ENCODE measurements at regions not wholly inside any gene's neighbourhood (a gene's known extent, or its start where the extent isn't known, plus 50 kb on each side); places are given as distances from the start of the nearest gene placed in this dataset.

DNA sequence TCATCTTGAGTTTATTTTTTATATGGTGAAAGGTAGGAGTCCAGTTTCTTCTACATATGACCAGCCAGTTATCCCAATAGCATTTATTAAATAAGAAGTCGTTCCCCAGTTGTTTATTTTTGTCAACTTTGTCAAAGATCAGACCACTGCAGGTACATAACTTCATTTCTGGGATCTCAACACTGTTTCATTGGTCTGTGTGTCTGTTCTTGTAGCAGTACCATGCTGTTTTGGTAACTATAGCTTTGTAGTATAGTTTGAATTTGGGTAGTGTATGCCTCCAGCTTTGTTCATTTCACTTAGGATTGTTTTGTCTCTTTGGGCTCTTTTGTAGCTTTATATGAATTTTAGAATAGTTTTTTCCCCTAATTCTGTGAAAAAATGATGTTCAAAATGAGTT lies 340.4 kb upstream of the PCDH20 start:
- TF ChIP-seq, protein P1, sequence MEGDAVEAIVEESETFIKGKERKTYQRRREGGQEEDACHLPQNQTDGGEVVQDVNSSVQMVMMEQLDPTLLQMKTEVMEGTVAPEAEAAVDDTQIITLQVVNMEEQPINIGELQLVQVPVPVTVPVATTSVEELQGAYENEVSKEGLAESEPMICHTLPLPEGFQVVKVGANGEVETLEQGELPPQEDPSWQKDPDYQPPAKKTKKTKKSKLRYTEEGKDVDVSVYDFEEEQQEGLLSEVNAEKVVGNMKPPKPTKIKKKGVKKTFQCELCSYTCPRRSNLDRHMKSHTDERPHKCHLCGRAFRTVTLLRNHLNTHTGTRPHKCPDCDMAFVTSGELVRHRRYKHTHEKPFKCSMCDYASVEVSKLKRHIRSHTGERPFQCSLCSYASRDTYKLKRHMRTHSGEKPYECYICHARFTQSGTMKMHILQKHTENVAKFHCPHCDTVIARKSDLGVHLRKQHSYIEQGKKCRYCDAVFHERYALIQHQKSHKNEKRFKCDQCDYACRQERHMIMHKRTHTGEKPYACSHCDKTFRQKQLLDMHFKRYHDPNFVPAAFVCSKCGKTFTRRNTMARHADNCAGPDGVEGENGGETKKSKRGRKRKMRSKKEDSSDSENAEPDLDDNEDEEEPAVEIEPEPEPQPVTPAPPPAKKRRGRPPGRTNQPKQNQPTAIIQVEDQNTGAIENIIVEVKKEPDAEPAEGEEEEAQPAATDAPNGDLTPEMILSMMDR (conservative IDR thresholded peaks at IDR 0.05) = no peak
- no peak overlapping the region for H3K4me2 ChIP-seq (ENCODE audit: insufficient read depth, insufficient read length, low read length)
- WGBS (ENCODE audit: extremely low coverage, insufficient read length, low lambda C conversion rate) = no CpG with 5 or more reads among the region's 1 CpG

More for the DNA sequence above, 340.4 kb upstream of the PCDH20 start:
- H3K9me3 Mint-ChIP-seq = peaks cover 3 to 16% of the 10 kb centered on the region in 2 experiments; a peak in 4 of 5 replicates
- Histone ChIP-seq H4K20me1 (ENCODE audit: control insufficient read depth, insufficient read depth, insufficient read length) (no peaks in the 10 kb centered on the region), H2AFZ (ENCODE audit: low read length) (no peak overlapping the region), H2BK12ac (ENCODE audit: insufficient read length, low read depth, low read length) (no peak overlapping the region), H3K23me2 (ENCODE audit: insufficient read length, low read depth, low read length, poor library complexity, severe bottlenecking) (no peaks in the 10 kb centered on the region), H3K23ac (ENCODE audit: insufficient read length, low read depth, low read length) (no peak overlapping the region), H3K14ac (ENCODE audit: insufficient read depth, low read length) (no peak overlapping the region), H2BK15ac (ENCODE audit: low read depth, low read length) (no peak overlapping the region), H2BK120ac (ENCODE audit: low read depth, low read length, poor library complexity, severe bottlenecking) (no peak overlapping the region), H3K4ac (ENCODE audit: low read depth, low read length) (no peak overlapping the region), H2BK20ac (ENCODE audit: low read depth, low read length, poor library complexity, severe bottlenecking) (no peak overlapping the region), H3K4me1 (ENCODE audit: insufficient read depth, low read length) (no peaks in the 10 kb centered on the region), H3K9ac (ENCODE audit: extremely low read depth, insufficient read length, low read length) (no peak overlapping the region), H4K8ac (replicated peaks; ENCODE audit: insufficient read length, low read depth, low read length) (no peak overlapping the region), H3T11ph (ENCODE audit: low read length) (no peak overlapping the region), H3K56ac (ENCODE audit: insufficient read length, low read depth, low read length) (no peak overlapping the region), H2AK5ac (ENCODE audit: insufficient read length, low read length) (no peak overlapping the region), H3K27ac (ENCODE audit: insufficient read length, low read depth, low read length) (no peak overlapping the region), H2BK5ac (ENCODE audit: insufficient read length, low read length) (no peak overlapping the region), H4K91ac (ENCODE audit: insufficient read length, low read depth, low read length) (no peak overlapping the region), H3K9me3 (ENCODE audit: control insufficient read depth, low read depth, low read length) (no peaks in the 10 kb centered on the region), H3K79me1 (ENCODE audit: insufficient read depth, low read depth, low read length, poor library complexity, severe bottlenecking) (no peaks in the 10 kb centered on the region), H4K5ac (ENCODE audit: insufficient read length, low read depth, low read length) (no peak overlapping the region), H3K79me2 (ENCODE audit: insufficient read depth, low read length) (no peaks in the 10 kb centered on the region), H3K18ac (ENCODE audit: insufficient read length, low read depth, low read length) (no peak overlapping the region), H3K27me3 (ENCODE audit: insufficient read depth, low read length) (no peaks in the 10 kb centered on the region)
- no peaks in the 10 kb centered on the region for H3K4me1 Mint-ChIP-seq
- H3K27ac Mint-ChIP-seq = no peak overlapping the region
- no peaks in the 10 kb centered on the region; the same call in 1 of the 2 replicates for H3K27me3 Mint-ChIP-seq (ENCODE audit: low read depth)
- H3K4me3 Mint-ChIP-seq = no peak overlapping the region
- no peak for DNase-seq
- H3K36me3 Mint-ChIP-seq (ENCODE audit: insufficient read depth in 1 of 3, low read depth in 3 of 3) = peaks cover 0 to 11% (median 5%) of the 10 kb centered on the region in 3 experiments; a peak in 4 of 7 replicates
